ENCODE measurements at regions not wholly inside any gene's neighbourhood (a gene's known extent, or its start where the extent isn't known, plus 50 kb on each side); places are given as distances from the start of the nearest gene placed in this dataset.

- TF ChIP-seq, protein P1, sequence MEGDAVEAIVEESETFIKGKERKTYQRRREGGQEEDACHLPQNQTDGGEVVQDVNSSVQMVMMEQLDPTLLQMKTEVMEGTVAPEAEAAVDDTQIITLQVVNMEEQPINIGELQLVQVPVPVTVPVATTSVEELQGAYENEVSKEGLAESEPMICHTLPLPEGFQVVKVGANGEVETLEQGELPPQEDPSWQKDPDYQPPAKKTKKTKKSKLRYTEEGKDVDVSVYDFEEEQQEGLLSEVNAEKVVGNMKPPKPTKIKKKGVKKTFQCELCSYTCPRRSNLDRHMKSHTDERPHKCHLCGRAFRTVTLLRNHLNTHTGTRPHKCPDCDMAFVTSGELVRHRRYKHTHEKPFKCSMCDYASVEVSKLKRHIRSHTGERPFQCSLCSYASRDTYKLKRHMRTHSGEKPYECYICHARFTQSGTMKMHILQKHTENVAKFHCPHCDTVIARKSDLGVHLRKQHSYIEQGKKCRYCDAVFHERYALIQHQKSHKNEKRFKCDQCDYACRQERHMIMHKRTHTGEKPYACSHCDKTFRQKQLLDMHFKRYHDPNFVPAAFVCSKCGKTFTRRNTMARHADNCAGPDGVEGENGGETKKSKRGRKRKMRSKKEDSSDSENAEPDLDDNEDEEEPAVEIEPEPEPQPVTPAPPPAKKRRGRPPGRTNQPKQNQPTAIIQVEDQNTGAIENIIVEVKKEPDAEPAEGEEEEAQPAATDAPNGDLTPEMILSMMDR (IDR thresholded peaks at IDR 0.05): no peak
- TF ChIP-seq ZFX (IDR thresholded peaks at IDR 0.05; ENCODE audit: borderline replicate concordance): no peak
These were observed 1015.3 kb downstream of the NR2F1-AS1 start for GRCh38 chr5:92565673-92566072.
